RWPE1 (cell line): ENCODE measurements at regions not wholly inside any gene's neighbourhood (a gene's known extent, or its start where the extent isn't known, plus 50 kb on each side); places are given as distances from the start of the nearest gene placed in this dataset.

ENCODE experiments used
- CTCF ChIA-PET: fragments of 350-600 bp; sonication (Branson Sonifier 250); formaldehyde crosslinking; extraction: SDS; loops from one replicate; lab custom pipeline; 2021; lab: Yijun Ruan, JAX
- POLR2A ChIA-PET: fragments of 400-600 bp; formaldehyde crosslinking; extraction: SDS; loops from one replicate; lab custom pipeline; 2020; ENCODE audit warnings: antibody characterized with exemption; ENCODE audit not compliant: low non-redundant PET; lab: Yijun Ruan, JAX
- DNase-seq: peaks from one replicate; pipeline ENCODE4 v3.0.0; 2012; ENCODE audit warnings: low spot score
- H3K27ac ChIP-seq: fragments of 450-650 bp; 2 replicates; pipeline ENCODE4 v1.5.1; 2017
- TF ChIP-seq, protein P1 (sequence below): fragments of 450-650 bp; conservative IDR thresholded peaks from 2 replicates; pipeline ENCODE4 v1.5.1; 2017; ENCODE audit warnings: low read depth, mild to moderate bottlenecking

DNA sequence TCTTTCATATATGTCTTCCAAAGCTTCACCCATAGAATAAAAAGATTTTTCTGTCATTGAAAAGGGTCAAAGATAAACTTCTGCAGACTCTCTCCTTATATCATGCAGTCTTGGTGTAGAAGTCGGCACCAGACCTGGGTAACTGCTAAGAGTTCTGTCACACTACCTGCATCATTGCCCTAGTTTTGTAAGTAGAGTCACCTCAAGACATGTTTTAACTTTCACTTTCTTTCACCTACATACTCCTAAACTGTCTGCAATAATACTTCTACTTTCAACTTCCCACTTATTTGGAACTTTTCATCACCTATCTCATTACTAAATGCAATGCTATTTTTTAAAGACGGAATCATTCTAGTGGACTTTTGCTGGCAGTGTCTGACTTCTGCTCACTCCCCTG is 475.6 kb upstream of the VRK2 start:
- DNase-seq = no peak
- POLR2A ChIA-PET = no interaction called here
- CTCF ChIA-PET = no interaction called here
- no peak overlapping the region for H3K27ac ChIP-seq
- TF ChIP-seq, protein P1, sequence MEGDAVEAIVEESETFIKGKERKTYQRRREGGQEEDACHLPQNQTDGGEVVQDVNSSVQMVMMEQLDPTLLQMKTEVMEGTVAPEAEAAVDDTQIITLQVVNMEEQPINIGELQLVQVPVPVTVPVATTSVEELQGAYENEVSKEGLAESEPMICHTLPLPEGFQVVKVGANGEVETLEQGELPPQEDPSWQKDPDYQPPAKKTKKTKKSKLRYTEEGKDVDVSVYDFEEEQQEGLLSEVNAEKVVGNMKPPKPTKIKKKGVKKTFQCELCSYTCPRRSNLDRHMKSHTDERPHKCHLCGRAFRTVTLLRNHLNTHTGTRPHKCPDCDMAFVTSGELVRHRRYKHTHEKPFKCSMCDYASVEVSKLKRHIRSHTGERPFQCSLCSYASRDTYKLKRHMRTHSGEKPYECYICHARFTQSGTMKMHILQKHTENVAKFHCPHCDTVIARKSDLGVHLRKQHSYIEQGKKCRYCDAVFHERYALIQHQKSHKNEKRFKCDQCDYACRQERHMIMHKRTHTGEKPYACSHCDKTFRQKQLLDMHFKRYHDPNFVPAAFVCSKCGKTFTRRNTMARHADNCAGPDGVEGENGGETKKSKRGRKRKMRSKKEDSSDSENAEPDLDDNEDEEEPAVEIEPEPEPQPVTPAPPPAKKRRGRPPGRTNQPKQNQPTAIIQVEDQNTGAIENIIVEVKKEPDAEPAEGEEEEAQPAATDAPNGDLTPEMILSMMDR = no peak

GRCh38 chr2:57575700-57576268 is 470.8 kb upstream of the VRK2 start:
- TF ChIP-seq, protein P1 = no peak
- no peak overlapping the region for H3K27ac ChIP-seq
- ChIA-PET CTCF (no interaction called here), POLR2A (no interaction called here)
- no peak for DNase-seq

GRCh38 chr2:57576983-57577382 is 469.6 kb upstream of the VRK2 start:
- H3K27ac ChIP-seq = no peak overlapping the region
- ChIA-PET CTCF (no interaction called here), POLR2A (no interaction called here)
- TF ChIP-seq, protein P1 = no peak
- no peak for DNase-seq

- POLR2A ChIA-PET = no interaction called here
- CTCF ChIA-PET = no interaction called here
- DNase-seq = no peak
- no peak overlapping the region for H3K27ac ChIP-seq
- TF ChIP-seq, protein P1 = no peak
These were observed 448.7 kb upstream of the VRK2 start for GRCh38 chr2:57597940-57598339.

DNA sequence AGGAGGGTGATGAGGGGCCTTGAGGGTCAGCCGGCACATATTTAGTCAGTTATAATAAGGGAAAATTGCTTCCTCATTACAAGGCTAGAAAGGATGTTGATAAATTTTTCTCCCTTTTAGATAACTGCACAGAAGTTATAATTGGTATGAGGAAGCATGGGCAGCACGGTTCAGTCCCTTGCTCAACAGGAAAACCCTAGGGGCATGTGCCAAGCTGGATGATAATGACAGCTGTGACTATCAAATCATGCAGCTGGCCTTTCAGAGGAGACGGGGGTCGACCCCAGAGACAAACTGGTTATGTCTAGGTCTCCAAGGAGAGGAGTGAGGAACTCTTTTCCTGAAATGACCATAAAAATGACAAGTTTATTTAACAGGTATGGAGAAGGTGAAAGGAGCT is 448.1 kb upstream of the VRK2 start:
- CTCF ChIA-PET = no interaction called here
- TF ChIP-seq, protein P1 = no peak
- no peak overlapping the region for H3K27ac ChIP-seq
- POLR2A ChIA-PET = no interaction called here
- DNase-seq = no peak

- ChIA-PET CTCF (no interaction called here), POLR2A (no interaction called here)
- DNase-seq = no peak
- TF ChIP-seq, protein P1 = no peak
- no peak overlapping the region for H3K27ac ChIP-seq
These were observed 443.9 kb upstream of the VRK2 start for GRCh38 chr2:57602733-57603132.

- no peak for DNase-seq
- H3K27ac ChIP-seq = no peak overlapping the region
- CTCF ChIA-PET = no interaction called here
- POLR2A ChIA-PET = no interaction called here
- TF ChIP-seq, protein P1 = no peak
These were observed 431.6 kb upstream of the VRK2 start for GRCh38 chr2:57614988-57615387.
